ENCODE measurements at regions not wholly inside any gene's neighbourhood (a gene's known extent, or its start where the extent isn't known, plus 50 kb on each side); places are given as distances from the start of the nearest gene placed in this dataset.

DNA sequence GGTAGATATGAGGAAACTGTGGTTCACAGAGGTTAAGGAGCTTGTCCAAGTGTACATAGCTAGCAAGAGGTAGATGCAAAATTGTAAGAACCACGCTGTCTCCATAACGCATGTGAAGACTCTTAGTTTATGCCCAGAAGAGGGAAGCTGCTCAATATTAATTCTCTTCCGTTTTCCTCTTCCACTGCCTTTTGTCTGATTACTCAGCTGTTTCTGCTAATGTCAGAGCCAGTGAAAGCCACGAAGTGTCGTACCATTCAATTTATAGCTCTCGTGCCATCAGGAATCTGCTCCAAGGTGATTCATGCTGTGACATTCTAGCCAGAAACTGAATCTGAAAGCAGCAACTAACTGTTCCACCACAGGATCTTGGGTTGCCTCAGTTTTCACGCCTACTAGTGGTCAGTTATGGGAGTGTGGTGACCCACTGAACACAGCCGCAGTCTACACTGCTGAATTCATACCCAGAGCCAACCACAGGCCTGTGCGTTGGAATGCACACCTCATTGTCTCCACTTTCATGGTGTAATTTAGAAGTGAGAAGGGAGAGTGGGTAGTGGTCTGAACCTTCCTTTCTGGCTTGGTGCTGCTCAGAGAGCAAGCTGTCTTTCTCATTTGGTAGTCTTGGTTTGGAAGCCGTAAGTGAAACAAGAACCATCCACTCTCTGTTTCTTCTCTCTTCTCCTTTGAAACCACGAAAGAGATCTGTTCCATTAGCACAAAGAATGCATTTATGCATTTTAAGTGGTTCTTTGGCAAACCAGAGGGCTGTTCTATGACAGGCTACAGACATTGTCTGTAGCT, 74.2 kb upstream of the NAP1L1 start (continued):
- TF ChIP-seq, protein P1, sequence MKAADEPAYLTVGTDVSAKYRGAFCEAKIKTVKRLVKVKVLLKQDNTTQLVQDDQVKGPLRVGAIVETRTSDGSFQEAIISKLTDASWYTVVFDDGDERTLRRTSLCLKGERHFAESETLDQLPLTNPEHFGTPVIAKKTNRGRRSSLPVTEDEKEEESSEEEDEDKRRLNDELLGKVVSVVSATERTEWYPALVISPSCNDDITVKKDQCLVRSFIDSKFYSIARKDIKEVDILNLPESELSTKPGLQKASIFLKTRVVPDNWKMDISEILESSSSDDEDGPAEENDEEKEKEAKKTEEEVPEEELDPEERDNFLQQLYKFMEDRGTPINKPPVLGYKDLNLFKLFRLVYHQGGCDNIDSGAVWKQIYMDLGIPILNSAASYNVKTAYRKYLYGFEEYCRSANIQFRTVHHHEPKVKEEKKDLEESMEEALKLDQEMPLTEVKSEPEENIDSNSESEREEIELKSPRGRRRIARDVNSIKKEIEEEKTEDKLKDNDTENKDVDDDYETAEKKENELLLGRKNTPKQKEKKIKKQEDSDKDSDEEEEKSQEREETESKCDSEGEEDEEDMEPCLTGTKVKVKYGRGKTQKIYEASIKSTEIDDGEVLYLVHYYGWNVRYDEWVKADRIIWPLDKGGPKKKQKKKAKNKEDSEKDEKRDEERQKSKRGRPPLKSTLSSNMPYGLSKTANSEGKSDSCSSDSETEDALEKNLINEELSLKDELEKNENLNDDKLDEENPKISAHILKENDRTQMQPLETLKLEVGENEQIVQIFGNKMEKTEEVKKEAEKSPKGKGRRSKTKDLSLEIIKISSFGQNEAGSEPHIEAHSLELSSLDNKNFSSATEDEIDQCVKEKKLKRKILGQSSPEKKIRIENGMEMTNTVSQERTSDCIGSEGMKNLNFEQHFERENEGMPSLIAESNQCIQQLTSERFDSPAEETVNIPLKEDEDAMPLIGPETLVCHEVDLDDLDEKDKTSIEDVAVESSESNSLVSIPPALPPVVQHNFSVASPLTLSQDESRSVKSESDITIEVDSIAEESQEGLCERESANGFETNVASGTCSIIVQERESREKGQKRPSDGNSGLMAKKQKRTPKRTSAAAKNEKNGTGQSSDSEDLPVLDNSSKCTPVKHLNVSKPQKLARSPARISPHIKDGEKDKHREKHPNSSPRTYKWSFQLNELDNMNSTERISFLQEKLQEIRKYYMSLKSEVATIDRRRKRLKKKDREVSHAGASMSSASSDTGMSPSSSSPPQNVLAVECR (CRISPR knock-in tag; IDR thresholded peaks at IDR 0.05; ENCODE audit: borderline replicate concordance): 0 out of 2 replicates have a peak, but pooled peaks have one; percentile 20
- TF ChIP-seq, protein P2, sequence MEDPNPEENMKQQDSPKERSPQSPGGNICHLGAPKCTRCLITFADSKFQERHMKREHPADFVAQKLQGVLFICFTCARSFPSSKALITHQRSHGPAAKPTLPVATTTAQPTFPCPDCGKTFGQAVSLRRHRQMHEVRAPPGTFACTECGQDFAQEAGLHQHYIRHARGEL (CRISPR knock-in tag; IDR thresholded peaks at IDR 0.05): 0 out of 2 replicates have a peak, but pooled peaks have one; percentile 44
- TF ChIP-seq CEBPG (CRISPR knock-in tag; IDR thresholded peaks at IDR 0.05) (peak; percentile 28; the same call in 1 of the 2 replicates), FOSL2 (CRISPR knock-in tag; IDR thresholded peaks at IDR 0.05) (peak; percentile 22; the same call in 1 of the 2 replicates), SALL1 (CRISPR knock-in tag; IDR thresholded peaks at IDR 0.05) (0 out of 2 replicates have a peak, but pooled peaks have one; percentile 19), NFYB (CRISPR knock-in tag; IDR thresholded peaks at IDR 0.05) (no peak), XRCC5 (optimal IDR thresholded peaks at IDR 0.05; ENCODE audit: low read length) (peak; percentile 77), TEAD3 (CRISPR knock-in tag; optimal IDR thresholded peaks at IDR 0.05; ENCODE audit: borderline replicate concordance) (peak; percentile 8), ZKSCAN8 (CRISPR knock-in tag; IDR thresholded peaks at IDR 0.05; ENCODE audit: borderline replicate concordance) (0 out of 2 replicates have a peak, but pooled peaks have one; percentile 22), CBX5 (CRISPR knock-in tag; IDR thresholded peaks at IDR 0.05; ENCODE audit: borderline replicate concordance) (0 out of 2 replicates have a peak, but pooled peaks have one; percentile 18), ZNF749 (CRISPR knock-in tag; IDR thresholded peaks at IDR 0.05; ENCODE audit: borderline replicate concordance) (no peak), PRMT3 (CRISPR knock-in tag; IDR thresholded peaks at IDR 0.05; ENCODE audit: borderline replicate concordance, low read depth) (no peak), SMC3 (IDR thresholded peaks at IDR 0.05; ENCODE audit: low read length) (peak; percentile 76), ZSCAN20 (CRISPR knock-in tag; IDR thresholded peaks at IDR 0.05; ENCODE audit: borderline replicate concordance) (peak; percentile 81; the same call in 1 of the 2 replicates), ZMYM4 (CRISPR knock-in tag; IDR thresholded peaks at IDR 0.05) (peak; percentile 53; the same call in 1 of the 2 replicates)
- TF ChIP-seq, protein P3, sequence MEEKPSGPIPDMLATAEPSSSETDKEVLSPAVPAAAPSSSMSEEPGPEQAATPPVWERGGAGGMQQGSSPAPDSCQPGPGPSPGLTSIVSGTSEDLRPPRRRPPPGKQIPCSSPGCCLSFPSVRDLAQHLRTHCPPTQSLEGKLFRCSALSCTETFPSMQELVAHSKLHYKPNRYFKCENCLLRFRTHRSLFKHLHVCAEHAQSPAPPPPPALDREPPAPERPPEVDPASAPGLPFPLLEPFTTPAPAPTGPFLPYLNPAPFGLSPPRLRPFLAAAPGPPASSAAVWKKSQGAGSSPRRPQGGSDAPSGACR (CRISPR knock-in tag; IDR thresholded peaks at IDR 0.05): 0 out of 2 replicates have a peak, but pooled peaks have one; percentile 47
- TF ChIP-seq, protein P4, sequence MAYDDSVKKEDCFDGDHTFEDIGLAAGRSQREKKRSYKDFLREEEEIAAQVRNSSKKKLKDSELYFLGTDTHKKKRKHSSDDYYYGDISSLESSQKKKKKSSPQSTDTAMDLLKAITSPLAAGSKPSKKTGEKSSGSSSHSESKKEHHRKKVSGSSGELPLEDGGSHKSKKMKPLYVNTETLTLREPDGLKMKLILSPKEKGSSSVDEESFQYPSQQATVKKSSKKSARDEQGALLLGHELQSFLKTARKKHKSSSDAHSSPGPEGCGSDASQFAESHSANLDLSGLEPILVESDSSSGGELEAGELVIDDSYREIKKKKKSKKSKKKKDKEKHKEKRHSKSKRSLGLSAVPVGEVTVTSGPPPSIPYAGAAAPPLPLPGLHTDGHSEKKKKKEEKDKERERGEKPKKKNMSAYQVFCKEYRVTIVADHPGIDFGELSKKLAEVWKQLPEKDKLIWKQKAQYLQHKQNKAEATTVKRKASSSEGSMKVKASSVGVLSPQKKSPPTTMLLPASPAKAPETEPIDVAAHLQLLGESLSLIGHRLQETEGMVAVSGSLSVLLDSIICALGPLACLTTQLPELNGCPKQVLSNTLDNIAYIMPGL (CRISPR knock-in tag; IDR thresholded peaks at IDR 0.05; ENCODE audit: borderline replicate concordance in 1 of 2, low read depth in 1 of 2): 0 out of 4 replicates have a peak, but pooled peaks of 1 of the 2 experiments have one; percentile 46
- TF ChIP-seq, protein P5, sequence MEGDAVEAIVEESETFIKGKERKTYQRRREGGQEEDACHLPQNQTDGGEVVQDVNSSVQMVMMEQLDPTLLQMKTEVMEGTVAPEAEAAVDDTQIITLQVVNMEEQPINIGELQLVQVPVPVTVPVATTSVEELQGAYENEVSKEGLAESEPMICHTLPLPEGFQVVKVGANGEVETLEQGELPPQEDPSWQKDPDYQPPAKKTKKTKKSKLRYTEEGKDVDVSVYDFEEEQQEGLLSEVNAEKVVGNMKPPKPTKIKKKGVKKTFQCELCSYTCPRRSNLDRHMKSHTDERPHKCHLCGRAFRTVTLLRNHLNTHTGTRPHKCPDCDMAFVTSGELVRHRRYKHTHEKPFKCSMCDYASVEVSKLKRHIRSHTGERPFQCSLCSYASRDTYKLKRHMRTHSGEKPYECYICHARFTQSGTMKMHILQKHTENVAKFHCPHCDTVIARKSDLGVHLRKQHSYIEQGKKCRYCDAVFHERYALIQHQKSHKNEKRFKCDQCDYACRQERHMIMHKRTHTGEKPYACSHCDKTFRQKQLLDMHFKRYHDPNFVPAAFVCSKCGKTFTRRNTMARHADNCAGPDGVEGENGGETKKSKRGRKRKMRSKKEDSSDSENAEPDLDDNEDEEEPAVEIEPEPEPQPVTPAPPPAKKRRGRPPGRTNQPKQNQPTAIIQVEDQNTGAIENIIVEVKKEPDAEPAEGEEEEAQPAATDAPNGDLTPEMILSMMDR (CRISPR knock-in tag; IDR thresholded peaks at IDR 0.05): peak; percentile 85
